ENCODE measurements at regions not wholly inside any gene's neighbourhood (a gene's known extent, or its start where the extent isn't known, plus 50 kb on each side); places are given as distances from the start of the nearest gene placed in this dataset.
"Not testable (repeated sequence)": the region's sequence is repeated elsewhere in the genome, so short reads cannot be mapped to it uniquely, and the experiment has no call there.

DNA sequence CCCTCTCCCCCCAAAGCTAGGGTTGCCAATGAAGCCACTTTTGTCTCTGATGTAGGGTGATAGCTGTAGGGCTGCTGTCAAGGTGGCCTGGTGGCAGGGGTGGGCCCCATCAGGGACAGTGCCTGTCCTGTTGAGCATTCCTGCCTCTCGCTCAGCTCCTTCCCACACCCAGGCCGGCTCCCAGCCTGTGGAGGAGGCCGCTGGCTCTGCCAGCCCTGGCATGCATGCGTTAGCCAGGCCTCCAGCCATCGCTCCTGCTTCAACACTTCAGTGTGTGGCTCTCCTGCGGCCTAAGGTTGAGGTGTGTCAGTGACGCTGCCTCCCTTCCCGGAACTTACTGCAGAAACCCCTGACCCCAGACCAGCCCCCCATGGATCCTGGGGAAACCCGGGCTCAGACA is 194.5 kb downstream of the TBC1D2B start:
- FAIRE-seq = not testable (repeated sequence)
- CTCF ChIA-PET (ENCODE audit: partially characterized antibody) = interaction anchor here (0.7 to 1.4 kb wide), 3 partner anchors 10 to 13 kb away, joined by 3 to 8 read pairs (median 3); no protein-coding TSS in a partner anchor
- WGBS, 2 experiments (ENCODE audit: extremely low coverage in 1 of 2, insufficient coverage in 1 of 2, insufficient read length in 1 of 2, insufficient replicate concordance in 2 of 2, low coverage in 1 of 2, low lambda C conversion rate in 2 of 2, missing lambda C conversion rate in 1 of 2) = no CpG with 5 or more reads among the region's 9 CpGs

More for the DNA sequence above, 194.5 kb downstream of the TBC1D2B start:
- H2AK5ac ChIP-seq (ENCODE audit: low read depth, low read length); H3K4me1 ChIP-seq (replicated peaks in 1 of 4; ENCODE audit: control insufficient read depth in 3 of 4, insufficient read depth in 4 of 4, low read length in 3 of 4); H3K23ac ChIP-seq (ENCODE audit: insufficient read length); H3K4me3 ChIP-seq (ENCODE audit: extremely low read depth in 1 of 4, insufficient read depth in 2 of 4, low read depth in 3 of 4, low read length in 4 of 4); POLR2A ChIA-PET (ENCODE audit: partially characterized antibody); H2BK5ac ChIP-seq (ENCODE audit: low read depth, low read length); DNase-seq (ENCODE audit: low read depth in 1 of 2, low spot score in 2 of 2); H4K5ac ChIP-seq (ENCODE audit: insufficient read length, low read depth, low read length); H3K4me2 ChIP-seq (ENCODE audit: insufficient read depth in 1 of 2, low read depth in 2 of 2, low read length in 2 of 2); H3K23me2 ChIP-seq (ENCODE audit: low read depth, low read length); H4K8ac ChIP-seq (ENCODE audit: extremely low read depth, insufficient read depth, low read length); H4K91ac ChIP-seq (replicated peaks; ENCODE audit: insufficient read length, low read length); H3K9me3 ChIP-seq (ENCODE audit: insufficient read depth in 2 of 2, low read depth in 1 of 2, low read length in 1 of 2); H3K9ac ChIP-seq (replicated peaks in 1 of 4; ENCODE audit: extremely low read depth in 1 of 4, low read depth in 3 of 4, low read length in 3 of 4); H4K20me1 ChIP-seq (replicated peaks in 1 of 2; ENCODE audit: control insufficient read depth in 1 of 2, insufficient read depth in 2 of 2, low read length in 2 of 2); H2BK20ac ChIP-seq (ENCODE audit: low read length); H3K4ac ChIP-seq (replicated peaks; ENCODE audit: insufficient read length, low read depth, low read length); H3K14ac ChIP-seq (ENCODE audit: insufficient read length); H2AFZ ChIP-seq (ENCODE audit: low read length); H3K27me3 ChIP-seq (replicated peaks in 1 of 4; ENCODE audit: control insufficient read depth in 3 of 4, extremely low read depth in 1 of 4, insufficient read depth in 3 of 4, low read length in 3 of 4); H2BK12ac ChIP-seq (ENCODE audit: low read depth, low read length); H3K36me3 ChIP-seq (ENCODE audit: control insufficient read depth in 2 of 4, insufficient read depth in 4 of 4, low read length in 3 of 4); H3K79me1 ChIP-seq (ENCODE audit: low read depth, low read length); H3K27ac ChIP-seq (ENCODE audit: low read depth, low read length); H2BK15ac ChIP-seq (ENCODE audit: low read length); H3K56ac ChIP-seq (replicated peaks; ENCODE audit: insufficient read length, low read depth, low read length); H3K18ac ChIP-seq (ENCODE audit: extremely low read depth, low read length); H2BK120ac ChIP-seq (replicated peaks; ENCODE audit: low read depth, low read length); H3K79me2 ChIP-seq (ENCODE audit: control insufficient read depth in 1 of 2, insufficient read depth in 2 of 2, low read length in 2 of 2): not testable (repeated sequence)

All from H1 (cell line).